CD4-positive, alpha-beta memory T cell (primary cell): ENCODE measurements at regions not wholly inside any gene's neighbourhood (a gene's known extent, or its start where the extent isn't known, plus 50 kb on each side); places are given as distances from the start of the nearest gene placed in this dataset.
"Not testable (repeated sequence)": the region's sequence is repeated elsewhere in the genome, so short reads cannot be mapped to it uniquely, and the experiment has no call there.

ENCODE experiments used
- CTCF ChIA-PET: fragments of 350-600 bp; sonication (Branson Sonifier 250); formaldehyde crosslinking; loops from one replicate; lab custom pipeline; 2021; ENCODE audit warnings: inconsistent platforms; ENCODE audit not compliant: partially characterized antibody; lab: Charles Lee
- POLR2A ChIA-PET: fragments of 350-600 bp; sonication (Branson Sonifier 250); formaldehyde crosslinking; loops from one replicate; lab custom pipeline; 2021; ENCODE audit not compliant: partially characterized antibody; lab: Charles Lee
- DNase-seq, 5 donors: peaks; one replicate each; pipeline versions ENCODE4 v3.0.0 to v3.0.0-alpha.2; 2020 to 2022; ENCODE audit warnings: mixed read lengths in 1 of 5
- H3K27ac ChIP-seq: one replicate; pipeline ENCODE4 v1.7.0; 2013; ENCODE audit warnings: low read depth, low read length
- H3K27me3 ChIP-seq: 2 replicates; pipeline ENCODE4 v1.7.0; 2013; ENCODE audit warnings: mild to moderate bottlenecking, low read length, moderate library complexity; ENCODE audit not compliant: insufficient read depth
- H3K36me3 ChIP-seq: 2 replicates; pipeline ENCODE4 v1.7.0; 2013; ENCODE audit warnings: mild to moderate bottlenecking, low read length, moderate library complexity; ENCODE audit not compliant: insufficient read depth
- H3K4me1 ChIP-seq: 2 replicates; pipeline ENCODE4 v1.7.0; 2013; ENCODE audit warnings: mild to moderate bottlenecking, low read length, moderate library complexity; ENCODE audit not compliant: insufficient read depth
- H3K4me3 ChIP-seq, 2 donors: one replicate each; pipeline ENCODE4 v1.7.0; 2013; ENCODE audit warnings: low read length in 2 of 2, mild to moderate bottlenecking in 1 of 2
- H3K9me3 ChIP-seq, 2 donors: one replicate each; pipeline ENCODE4 v1.7.0; 2013; ENCODE audit warnings: low read length in 2 of 2, control low read depth in 1 of 2; ENCODE audit not compliant: control insufficient read depth in 1 of 2
- H3K27ac Mint-ChIP-seq, 7 donors: one replicate each; pipeline ENCODE4 v1.8.0; 2020 to 2021; ENCODE audit warnings: mixed read lengths in 7 of 7, mild to moderate bottlenecking in 6 of 7, inconsistent platforms in 3 of 7, moderate library complexity in 3 of 7
- H3K27me3 Mint-ChIP-seq, 2 donors: one replicate each; pipeline ENCODE4 v1.8.0; 2020 to 2021; ENCODE audit warnings: mixed read lengths in 2 of 2
- H3K36me3 Mint-ChIP-seq, 2 donors: one replicate each; pipeline ENCODE4 v1.8.0; 2020 to 2021; ENCODE audit warnings: mixed read lengths in 2 of 2, inconsistent platforms in 1 of 2, mild to moderate bottlenecking in 1 of 2
- H3K4me1 Mint-ChIP-seq, 4 donors: one replicate each; pipeline ENCODE4 v1.8.0; 2020 to 2021; ENCODE audit warnings: mixed read lengths in 4 of 4, mild to moderate bottlenecking in 1 of 4
- H3K4me3 Mint-ChIP-seq, 8 donors: one replicate each; pipeline ENCODE4 v1.8.0; 2020 to 2021; ENCODE audit warnings: mixed read lengths in 8 of 8, mild to moderate bottlenecking in 7 of 8, moderate library complexity in 6 of 8, inconsistent platforms in 3 of 8
- H3K9me3 Mint-ChIP-seq, 8 donors: one replicate each; pipeline ENCODE4 v1.8.0; 2020 to 2021; ENCODE audit warnings: mixed read lengths in 8 of 8, mild to moderate bottlenecking in 5 of 8, inconsistent platforms in 3 of 8, moderate library complexity in 1 of 8
- intact Hi-C: fragments of 100-400 bp; cut with micrococcal nuclease; formaldehyde crosslinking; loops from one replicate; pipeline ENCODE4 v1.15.1; 2023

DNA sequence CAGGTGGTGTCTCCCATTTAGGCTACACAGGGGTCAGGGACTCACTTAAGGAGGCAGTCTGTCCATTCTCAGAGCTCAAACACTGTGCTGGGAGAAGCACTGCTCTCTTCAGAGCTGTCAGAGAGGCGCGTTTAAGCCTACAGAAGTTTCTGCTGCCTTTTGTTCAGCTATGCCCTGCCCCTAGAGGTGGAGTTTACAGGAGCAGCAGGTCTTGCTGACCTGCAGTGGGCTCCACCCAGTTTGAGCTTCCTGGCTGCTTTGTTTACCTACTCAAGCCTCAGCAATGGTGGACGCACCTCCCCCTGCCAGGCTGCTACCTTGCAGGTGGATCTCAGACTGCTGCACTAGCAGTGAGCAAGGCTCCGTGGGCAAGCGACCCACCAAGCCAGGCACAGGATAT is 260.1 kb downstream of the MEF2C start:
- H3K27ac Mint-ChIP-seq, intact Hi-C loops, H3K9me3 ChIP-seq, H3K36me3 Mint-ChIP-seq, H3K4me1 ChIP-seq, H3K4me3 ChIP-seq, H3K4me3 Mint-ChIP-seq, H3K27ac ChIP-seq, CTCF ChIA-PET, H3K27me3 Mint-ChIP-seq, H3K27me3 ChIP-seq, H3K4me1 Mint-ChIP-seq, DNase-seq, H3K36me3 ChIP-seq, POLR2A ChIA-PET: not testable (repeated sequence)
- peaks cover 0 to 22% (median 12%) of the 10 kb centered on the region in 8 donors for H3K9me3 Mint-ChIP-seq

- H3K27ac ChIP-seq, intact Hi-C loops, H3K4me1 ChIP-seq, CTCF ChIA-PET, H3K4me3 Mint-ChIP-seq, H3K36me3 ChIP-seq, H3K4me3 ChIP-seq, POLR2A ChIA-PET, H3K4me1 Mint-ChIP-seq, H3K27me3 ChIP-seq, H3K27me3 Mint-ChIP-seq, H3K27ac Mint-ChIP-seq, DNase-seq, H3K9me3 ChIP-seq, H3K36me3 Mint-ChIP-seq: not testable (repeated sequence)
- peaks cover 0 to 24% (median 15%) of the 10 kb centered on the region in 8 donors for H3K9me3 Mint-ChIP-seq
These were observed 267.2 kb downstream of the MEF2C start for GRCh38 chr5:88615767-88616166.

DNA sequence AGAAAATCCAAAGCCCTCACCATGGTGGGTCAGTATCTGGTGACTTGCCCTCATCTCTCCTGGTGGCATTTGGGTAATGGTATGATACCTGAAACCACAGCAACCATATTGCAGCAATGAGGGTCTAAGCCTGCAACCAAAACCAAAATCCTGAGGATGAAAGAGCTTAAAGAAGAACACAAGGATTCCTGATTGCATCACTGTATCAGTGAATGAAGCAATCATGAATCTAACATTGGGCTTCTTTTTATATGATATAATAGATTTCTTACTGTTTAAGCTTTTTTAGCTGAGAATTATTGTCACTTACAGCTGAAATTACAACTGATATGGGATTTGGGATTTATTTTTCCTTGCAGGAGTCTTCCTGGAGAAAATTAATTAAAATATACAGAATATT is 269.9 kb downstream of the MEF2C start:
- no peak for DNase-seq
- no peaks in the 10 kb centered on the region for H3K9me3 ChIP-seq
- Mint-ChIP-seq H3K27ac (no peak overlapping the region), H3K4me3 (no peak overlapping the region), H3K9me3 (peaks cover 0 to 21% (median 10%) of the 10 kb centered on the region in 8 donors), H3K27me3 (peaks cover 0 to 5% of the 10 kb centered on the region in 2 donors), H3K4me1 (no peaks in the 10 kb centered on the region), H3K36me3 (no peaks in the 10 kb centered on the region)
- H3K27ac ChIP-seq = no peak overlapping the region
- no peaks in the 10 kb centered on the region for H3K36me3 ChIP-seq
- CTCF ChIA-PET = no interaction called here
- intact Hi-C loops = no loop called here
- H3K4me1 ChIP-seq = no peaks in the 10 kb centered on the region
- H3K27me3 ChIP-seq = no peaks in the 10 kb centered on the region
- POLR2A ChIA-PET = no interaction called here
- H3K4me3 ChIP-seq = no peak overlapping the region

GRCh38 chr5:88610586-88610985 is 272.4 kb downstream of the MEF2C start:
- no peaks in the 10 kb centered on the region for H3K36me3 Mint-ChIP-seq
- no peak for DNase-seq
- Histone ChIP-seq H3K4me1 (no peaks in the 10 kb centered on the region), H3K27ac (no peak overlapping the region), H3K36me3 (no peaks in the 10 kb centered on the region), H3K27me3 (no peaks in the 10 kb centered on the region), H3K4me3 (no peak overlapping the region), H3K9me3 (no peaks in the 10 kb centered on the region)
- no peak overlapping the region for H3K27ac Mint-ChIP-seq
- H3K27me3 Mint-ChIP-seq = peaks cover 0 to 5% of the 10 kb centered on the region in 2 donors
- POLR2A ChIA-PET = no interaction called here
- no peak overlapping the region for H3K4me3 Mint-ChIP-seq
- CTCF ChIA-PET = no interaction called here
- H3K4me1 Mint-ChIP-seq = no peaks in the 10 kb centered on the region
- peaks cover 0 to 13% (median 5%) of the 10 kb centered on the region in 8 donors for H3K9me3 Mint-ChIP-seq
- intact Hi-C loops = no loop called here

DNA sequence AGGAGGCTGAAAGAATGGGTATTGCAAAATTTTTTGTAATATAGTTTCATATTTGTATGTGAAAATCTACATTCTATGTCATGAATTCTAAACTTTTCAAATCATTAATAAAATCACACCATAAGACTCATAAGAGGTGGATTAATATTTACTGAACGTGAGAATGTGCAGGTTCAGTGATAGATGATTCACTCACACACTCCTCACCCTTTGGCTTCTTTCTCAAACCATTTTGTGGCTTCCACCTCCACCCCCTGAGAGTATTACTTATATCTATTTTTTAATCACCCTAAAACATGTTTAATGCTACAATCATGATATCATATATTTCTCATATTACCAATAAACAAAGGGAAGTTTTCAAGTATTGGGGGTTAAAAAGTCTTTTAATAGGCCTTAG is 275.5 kb downstream of the MEF2C start:
- Histone ChIP-seq H3K36me3 (no peaks in the 10 kb centered on the region), H3K4me3 (no peak overlapping the region), H3K27ac (no peak overlapping the region), H3K4me1 (no peaks in the 10 kb centered on the region), H3K27me3 (no peaks in the 10 kb centered on the region), H3K9me3 (no peaks in the 10 kb centered on the region)
- Mint-ChIP-seq H3K4me3 (no peak overlapping the region), H3K36me3 (no peaks in the 10 kb centered on the region), H3K9me3 (peaks cover 0 to 4% (median 0%) of the 10 kb centered on the region in 8 donors), H3K4me1 (no peaks in the 10 kb centered on the region), H3K27me3 (peaks cover 2 to 4% of the 10 kb centered on the region in 2 donors), H3K27ac (no peak overlapping the region)
- no peak for DNase-seq
- ChIA-PET CTCF (no interaction called here), POLR2A (no interaction called here)
- intact Hi-C loops = no loop called here

DNA sequence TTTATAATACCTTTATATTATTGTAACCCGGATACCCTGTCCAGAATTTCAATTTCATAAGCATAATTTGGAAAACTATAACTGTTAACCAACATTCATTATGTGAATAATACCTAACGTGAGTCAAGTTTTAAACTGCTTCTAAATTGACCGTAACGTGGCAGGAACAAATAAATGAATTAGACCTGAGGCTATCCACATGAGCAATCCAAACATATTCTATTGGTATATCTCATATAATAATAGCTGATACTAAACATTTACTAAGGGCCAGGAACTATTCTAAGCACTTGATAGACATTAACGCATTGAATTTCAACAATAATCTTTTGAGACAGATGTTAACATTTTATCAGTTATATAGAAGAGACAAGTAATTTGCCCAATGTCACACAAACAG is 276.4 kb downstream of the MEF2C start:
- Mint-ChIP-seq H3K27ac (no peak overlapping the region), H3K4me3 (no peak overlapping the region), H3K36me3 (no peaks in the 10 kb centered on the region), H3K27me3 (peaks cover 4% of the 10 kb centered on the region in 2 donors), H3K9me3 (peaks cover 0 to 7% (median 2%) of the 10 kb centered on the region in 8 donors), H3K4me1 (no peaks in the 10 kb centered on the region)
- H3K4me3 ChIP-seq = no peak overlapping the region
- intact Hi-C loops = no loop called here
- H3K27me3 ChIP-seq = no peaks in the 10 kb centered on the region
- CTCF ChIA-PET = no interaction called here
- H3K9me3 ChIP-seq = no peaks in the 10 kb centered on the region
- no peaks in the 10 kb centered on the region for H3K4me1 ChIP-seq
- no peak for DNase-seq
- H3K27ac ChIP-seq = no peak overlapping the region
- POLR2A ChIA-PET = no interaction called here
- no peaks in the 10 kb centered on the region for H3K36me3 ChIP-seq

DNA sequence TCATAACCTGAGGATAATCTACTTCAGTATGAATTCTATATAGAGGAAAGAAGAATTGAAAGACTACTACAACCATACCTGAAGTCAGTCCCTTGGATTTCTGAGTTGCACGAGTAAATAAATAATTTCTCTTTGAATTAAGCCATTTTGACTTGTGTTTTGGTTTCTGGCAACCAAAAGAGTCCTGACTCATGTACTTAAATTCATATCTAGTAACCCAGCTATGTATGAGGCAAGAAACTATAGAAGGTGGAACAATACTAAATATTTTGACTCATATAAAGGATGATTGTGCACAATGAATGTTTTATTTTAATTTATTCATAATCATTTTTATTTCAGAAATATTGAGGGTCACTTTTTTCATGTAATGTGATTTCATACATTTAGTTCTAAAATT is 276.8 kb downstream of the MEF2C start:
- CTCF ChIA-PET = no interaction called here
- no peaks in the 10 kb centered on the region for H3K4me1 Mint-ChIP-seq

DNA sequence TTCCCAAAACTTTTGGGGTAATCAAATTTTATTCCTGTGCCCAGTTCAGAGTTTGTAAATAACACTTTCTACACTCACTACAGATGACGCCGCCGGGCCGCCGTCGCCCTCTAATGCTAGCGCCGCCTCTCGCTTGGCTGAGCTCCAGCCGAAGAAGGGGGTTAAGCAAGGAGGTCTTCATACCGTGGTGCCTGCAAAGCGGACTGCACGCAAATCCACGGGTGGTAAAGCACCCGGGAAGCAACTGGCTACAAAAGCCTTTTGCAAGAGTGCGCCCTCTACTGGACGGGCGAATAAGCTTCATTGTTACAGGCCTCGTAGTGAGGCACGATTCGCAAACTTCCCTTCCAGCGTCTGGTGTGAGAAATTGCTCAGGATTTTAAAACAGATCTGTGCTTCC is 280.4 kb downstream of the MEF2C start:
- H3K36me3 Mint-ChIP-seq = no peaks in the 10 kb centered on the region
- peaks cover 0 to 14% (median 4%) of the 10 kb centered on the region in 8 donors for H3K9me3 Mint-ChIP-seq
- H3K27me3 Mint-ChIP-seq = peaks cover 0 to 4% of the 10 kb centered on the region in 2 donors
- Histone ChIP-seq H3K27ac (no peak overlapping the region), H3K4me1 (no peaks in the 10 kb centered on the region), H3K9me3 (no peaks in the 10 kb centered on the region), H3K36me3 (no peaks in the 10 kb centered on the region), H3K4me3 (no peak overlapping the region), H3K27me3 (no peaks in the 10 kb centered on the region)
- H3K27ac Mint-ChIP-seq = no peak overlapping the region
- H3K4me3 Mint-ChIP-seq = no peak overlapping the region
- ChIA-PET POLR2A (no interaction called here), CTCF (interaction anchor here (1.1 to 1.2 kb wide), 2 partner anchors 22 to 462 kb away, joined by 3 to 4 read pairs; no protein-coding TSS in a partner anchor)
- intact Hi-C loops = no loop called here
- H3K4me1 Mint-ChIP-seq = no peaks in the 10 kb centered on the region
- peak in 1 of 5 donors; percentile 3 for DNase-seq

More for the DNA sequence above, 276.8 kb downstream of the MEF2C start:
- H3K27me3 ChIP-seq = no peaks in the 10 kb centered on the region
- POLR2A ChIA-PET = no interaction called here
- no peaks in the 10 kb centered on the region for H3K36me3 Mint-ChIP-seq
- H3K9me3 Mint-ChIP-seq = peaks cover 0 to 8% (median 2%) of the 10 kb centered on the region in 8 donors
- no peak overlapping the region for H3K27ac Mint-ChIP-seq
- H3K36me3 ChIP-seq = no peaks in the 10 kb centered on the region
- H3K9me3 ChIP-seq = no peaks in the 10 kb centered on the region
- intact Hi-C loops = no loop called here
- no peak overlapping the region for H3K4me3 ChIP-seq
- DNase-seq = no peak
- H3K4me1 ChIP-seq = no peaks in the 10 kb centered on the region
- peaks cover 4% of the 10 kb centered on the region in 2 donors for H3K27me3 Mint-ChIP-seq
- no peak overlapping the region for H3K4me3 Mint-ChIP-seq
- no peak overlapping the region for H3K27ac ChIP-seq
